Right atrium auricular region (tissue), 2 donors: ENCODE measurements at regions not wholly inside any gene's neighbourhood (a gene's known extent, or its start where the extent isn't known, plus 50 kb on each side); places are given as distances from the start of the nearest gene placed in this dataset.

ENCODE experiments used
- DNase-seq: peaks from one replicate; pipeline ENCODE4 v3.0.0-alpha.2; 2019; ENCODE audit warnings: low spot score
- H3K27ac ChIP-seq, 2 donors: fragments of 200-600 bp; sonication (generic); 1 replicate in 1 of 2; 2 replicates in 1 of 2; pipeline ENCODE4 v1.5.1; 2016 to 2019
- H3K27me3 ChIP-seq, 2 donors: fragments of 200-600 bp; sonication (generic); one replicate each; pipeline versions ENCODE4 v1.5.1 to v1.6.0; 2017 to 2019
- H3K36me3 ChIP-seq: fragments of 200-600 bp; sonication (generic); one replicate; pipeline ENCODE4 v1.5.1; 2016
- H3K4me1 ChIP-seq, 2 donors: fragments of 200-600 bp; sonication (generic); one replicate each; pipeline versions ENCODE4 v1.5.1 to v1.6.0; 2017 to 2019
- H3K4me3 ChIP-seq, 2 donors: fragments of 200-600 bp; sonication (generic); 1 replicate in 1 of 2; 2 replicates in 1 of 2; pipeline ENCODE4 v1.5.1; 2017 to 2019; ENCODE audit warnings: mild to moderate bottlenecking in 1 of 2, moderate library complexity in 1 of 2
- H3K9me3 ChIP-seq, 2 donors: fragments of 200-600 bp; sonication (generic); one replicate each; pipeline ENCODE4 v1.5.1; 2019
- TF ChIP-seq, protein P1 (sequence below), 2 donors: fragments of 200-600 bp; sonication (generic); IDR thresholded peaks; one replicate each; pipeline ENCODE4 v1.5.1; 2019; ENCODE audit warnings: antibody characterized with exemption in 2 of 2

GRCh38 chr9:90038763-90039162 is 434.0 kb downstream of the GADD45G start:
- no peaks in the 10 kb centered on the region for H3K27me3 ChIP-seq
- TF ChIP-seq, protein P1, sequence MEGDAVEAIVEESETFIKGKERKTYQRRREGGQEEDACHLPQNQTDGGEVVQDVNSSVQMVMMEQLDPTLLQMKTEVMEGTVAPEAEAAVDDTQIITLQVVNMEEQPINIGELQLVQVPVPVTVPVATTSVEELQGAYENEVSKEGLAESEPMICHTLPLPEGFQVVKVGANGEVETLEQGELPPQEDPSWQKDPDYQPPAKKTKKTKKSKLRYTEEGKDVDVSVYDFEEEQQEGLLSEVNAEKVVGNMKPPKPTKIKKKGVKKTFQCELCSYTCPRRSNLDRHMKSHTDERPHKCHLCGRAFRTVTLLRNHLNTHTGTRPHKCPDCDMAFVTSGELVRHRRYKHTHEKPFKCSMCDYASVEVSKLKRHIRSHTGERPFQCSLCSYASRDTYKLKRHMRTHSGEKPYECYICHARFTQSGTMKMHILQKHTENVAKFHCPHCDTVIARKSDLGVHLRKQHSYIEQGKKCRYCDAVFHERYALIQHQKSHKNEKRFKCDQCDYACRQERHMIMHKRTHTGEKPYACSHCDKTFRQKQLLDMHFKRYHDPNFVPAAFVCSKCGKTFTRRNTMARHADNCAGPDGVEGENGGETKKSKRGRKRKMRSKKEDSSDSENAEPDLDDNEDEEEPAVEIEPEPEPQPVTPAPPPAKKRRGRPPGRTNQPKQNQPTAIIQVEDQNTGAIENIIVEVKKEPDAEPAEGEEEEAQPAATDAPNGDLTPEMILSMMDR (IDR thresholded peaks at IDR 0.05) = no peak
- no peaks in the 10 kb centered on the region for H3K4me1 ChIP-seq

DNA sequence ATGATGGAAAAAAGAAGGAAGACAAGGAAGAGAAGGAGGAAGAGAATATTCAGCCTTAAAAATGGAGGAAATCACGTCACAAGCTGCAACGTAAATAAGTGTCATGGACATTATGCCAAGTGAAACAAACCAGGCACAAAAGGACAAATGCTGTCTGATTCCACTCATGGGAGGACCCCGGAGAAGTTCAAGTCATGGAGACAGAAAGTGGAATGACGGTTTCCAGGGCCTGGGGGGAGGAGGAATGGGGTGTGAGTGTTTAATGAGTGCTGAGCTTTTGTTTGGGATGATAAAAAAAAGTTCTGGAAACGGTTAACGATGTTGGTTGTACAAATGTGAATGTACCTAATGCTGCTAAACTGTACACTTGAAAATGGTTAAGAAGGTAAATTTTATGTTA is 439.5 kb downstream of the GADD45G start:
- H3K27ac ChIP-seq = no peak overlapping the region

More at GRCh38 chr9:90038763-90039162, 434.0 kb downstream of the GADD45G start:
- DNase-seq = no peak
- H3K36me3 ChIP-seq = no peaks in the 10 kb centered on the region
- no peak overlapping the region for H3K27ac ChIP-seq
- H3K9me3 ChIP-seq = no peaks in the 10 kb centered on the region
- no peak overlapping the region for H3K4me3 ChIP-seq

DNA sequence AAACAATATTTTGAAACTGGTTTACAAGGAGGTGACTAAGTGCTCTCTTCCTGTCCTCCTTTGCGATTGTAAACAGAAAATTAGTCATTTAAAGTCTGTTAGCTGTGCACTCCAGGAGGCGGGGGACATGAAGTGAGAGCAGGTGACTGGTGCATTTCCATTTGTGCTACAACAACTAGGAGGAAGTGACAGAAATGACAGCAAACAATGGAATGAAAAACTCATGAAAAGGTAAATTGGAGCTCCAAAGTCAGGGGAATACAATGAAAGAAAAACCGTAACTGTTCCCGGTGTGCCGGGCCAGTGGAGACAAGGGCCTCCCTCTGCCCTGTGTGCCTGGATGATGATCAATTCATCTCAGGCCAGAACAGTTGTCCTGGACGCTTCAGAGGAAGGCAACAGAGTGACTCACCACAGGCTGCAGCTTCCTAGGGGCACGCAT is 439.9 kb downstream of the GADD45G start:
- TF ChIP-seq, protein P1 (IDR thresholded peaks at IDR 0.05) = no peak
- no peaks in the 10 kb centered on the region for H3K9me3 ChIP-seq
- H3K27ac ChIP-seq = no peak overlapping the region
- DNase-seq = no peak
- H3K4me3 ChIP-seq = no peak overlapping the region
- no peaks in the 10 kb centered on the region for H3K27me3 ChIP-seq
- H3K36me3 ChIP-seq = no peaks in the 10 kb centered on the region
- H3K4me1 ChIP-seq = no peaks in the 10 kb centered on the region

More for the DNA sequence above, 439.5 kb downstream of the GADD45G start:
- Histone ChIP-seq H3K4me3 (no peak overlapping the region), H3K36me3 (no peaks in the 10 kb centered on the region), H3K4me1 (no peaks in the 10 kb centered on the region), H3K27me3 (no peaks in the 10 kb centered on the region), H3K9me3 (no peaks in the 10 kb centered on the region)
- TF ChIP-seq, protein P1 (IDR thresholded peaks at IDR 0.05) = no peak
- no peak for DNase-seq

DNA sequence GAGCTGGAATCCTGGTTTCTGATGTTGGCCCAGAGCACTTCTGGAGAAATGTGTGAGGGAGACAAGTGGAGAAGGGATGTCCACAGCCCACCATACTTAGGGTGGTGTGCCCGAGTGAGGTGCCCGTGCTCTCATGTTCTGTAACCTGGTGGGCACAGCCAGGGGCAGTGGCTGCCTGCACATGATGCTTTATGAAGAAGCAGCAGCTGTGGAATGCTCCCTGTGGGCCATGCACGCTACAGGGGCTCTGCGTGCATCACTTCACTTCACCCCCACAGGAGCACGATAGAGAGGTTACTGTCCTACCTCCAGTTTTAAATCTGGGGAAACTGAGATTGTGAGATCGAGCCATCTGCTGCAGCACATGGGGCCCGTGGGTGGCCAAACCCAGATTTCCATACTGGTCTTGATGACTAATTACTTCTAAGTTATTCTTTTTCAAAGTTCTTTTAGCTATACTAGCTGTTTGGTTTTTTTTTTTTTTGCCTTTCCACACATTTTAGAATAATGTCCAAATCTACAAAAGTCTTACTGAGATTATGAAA is 441.6 kb downstream of the GADD45G start:
- Histone ChIP-seq H3K4me1 (no peaks in the 10 kb centered on the region), H3K36me3 (no peaks in the 10 kb centered on the region), H3K27me3 (no peaks in the 10 kb centered on the region), H3K4me3 (no peak overlapping the region), H3K27ac (no peak overlapping the region), H3K9me3 (no peaks in the 10 kb centered on the region)
- DNase-seq = no peak
- TF ChIP-seq, protein P1 (IDR thresholded peaks at IDR 0.05) = no peak

DNA sequence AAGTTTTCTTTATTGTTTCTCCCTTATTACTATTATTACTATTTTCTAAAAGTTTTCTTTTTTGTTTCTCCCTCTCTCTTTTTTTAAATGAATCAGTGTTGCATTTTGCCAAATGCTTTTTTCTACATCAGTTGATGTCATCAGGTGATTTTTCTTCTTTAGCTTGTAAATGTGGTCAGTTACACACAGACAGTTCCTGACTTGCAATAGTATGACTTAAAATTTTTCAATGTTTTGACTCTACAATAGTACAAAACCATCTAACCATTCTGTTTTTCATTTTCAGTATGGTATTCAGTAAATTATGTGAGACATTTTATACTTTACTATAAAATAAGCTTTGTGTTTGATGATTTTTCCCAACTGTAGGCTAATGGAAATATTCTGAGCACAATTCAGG is 443.0 kb downstream of the GADD45G start:
- Histone ChIP-seq H3K4me3 (no peak overlapping the region), H3K27me3 (no peaks in the 10 kb centered on the region), H3K36me3 (no peaks in the 10 kb centered on the region), H3K9me3 (no peaks in the 10 kb centered on the region), H3K4me1 (no peaks in the 10 kb centered on the region), H3K27ac (no peak overlapping the region)
- no peak for DNase-seq
- TF ChIP-seq, protein P1 (IDR thresholded peaks at IDR 0.05) = no peak

DNA sequence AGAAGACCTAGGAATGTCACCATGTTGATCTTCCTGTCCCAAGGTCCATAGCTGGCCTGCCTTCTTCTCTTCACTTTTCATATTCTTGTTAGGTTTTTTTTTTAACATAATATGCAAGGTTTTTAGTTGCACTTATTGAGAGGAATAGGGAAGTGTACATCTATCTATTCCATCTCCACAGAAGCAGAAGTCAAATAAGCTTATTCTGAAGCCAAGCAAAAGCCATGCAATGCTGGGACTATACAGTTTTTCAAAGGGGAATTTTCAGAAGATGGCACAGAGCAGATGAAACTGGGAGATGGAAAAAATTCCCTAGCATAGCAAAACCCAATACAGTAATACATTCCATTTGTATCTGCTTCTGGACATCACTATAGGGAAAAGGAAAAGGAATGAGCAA is 447.6 kb downstream of the GADD45G start:
- no peaks in the 10 kb centered on the region for H3K4me1 ChIP-seq
- TF ChIP-seq, protein P1 (IDR thresholded peaks at IDR 0.05) = no peak
- DNase-seq = no peak

More for the DNA sequence above, 447.6 kb downstream of the GADD45G start:
- H3K27ac ChIP-seq = no peak overlapping the region
- no peak overlapping the region for H3K4me3 ChIP-seq
- no peaks in the 10 kb centered on the region for H3K27me3 ChIP-seq
- no peaks in the 10 kb centered on the region for H3K9me3 ChIP-seq
- H3K36me3 ChIP-seq = no peaks in the 10 kb centered on the region
